ENCODE measurements at regions not wholly inside any gene's neighbourhood (a gene's known extent, or its start where the extent isn't known, plus 50 kb on each side); places are given as distances from the start of the nearest gene placed in this dataset.

GRCh38 chr6:25088513-25088912 is 152.8 kb upstream of the RIPOR2 start:
- TF ChIP-seq ZNF274 (IDR thresholded peaks at IDR 0.05; ENCODE audit: low read depth, low read length), result no peak
- no peak for TF ChIP-seq YY1 (IDR thresholded peaks at IDR 0.05; ENCODE audit: insufficient read depth, insufficient read length)
